SU-DHL-6 (cell line): ENCODE measurements at regions not wholly inside any gene's neighbourhood (a gene's known extent, or its start where the extent isn't known, plus 50 kb on each side); places are given as distances from the start of the nearest gene placed in this dataset.

Experiments
- CTCF ChIP-seq: fragments of 200-600 bp; sonication (generic); IDR thresholded peaks from one replicate; pipeline ENCODE4 v1.5.1; 2017; ENCODE audit warnings: antibody characterized with exemption, mild to moderate bottlenecking, low read length, moderate library complexity; ENCODE audit not compliant: insufficient read depth, poor library complexity, severe bottlenecking
- EZH2phosphoT487 ChIP-seq: fragments of 200-600 bp; sonication (generic), shearing (Covaris generic); conservative IDR thresholded peaks from 2 replicates; pipeline ENCODE4 v1.6.1; 2018; ENCODE audit warnings: mild to moderate bottlenecking, antibody characterized with exemption, low read length, moderate library complexity, mixed read lengths

- TF ChIP-seq EZH2phosphoT487: no peak
- TF ChIP-seq CTCF: no peak
These were observed 349.4 kb downstream of the NUF2 start for GRCh38 chr1:163670989-163671757.
